Smooth muscle cell (in vitro differentiated cells): ENCODE measurements at regions not wholly inside any gene's neighbourhood (a gene's known extent, or its start where the extent isn't known, plus 50 kb on each side); places are given as distances from the start of the nearest gene placed in this dataset.

Experiments used
- DNase-seq: peaks from one replicate; lab custom pipeline; 2025; ENCODE audit not compliant: unreplicated experiment; lab: John Stamatoyannopoulos, UW
- H2AFZ ChIP-seq: fragments of 200-600 bp; sonication (generic); 2 replicates; pipeline ENCODE4 v1.6.0; 2016; ENCODE audit warnings: antibody characterized with exemption, low read depth, mild to moderate bottlenecking
- H3F3A ChIP-seq: fragments of 200-600 bp; sonication (generic); 2 replicates; pipeline ENCODE4 v1.6.0; 2017; ENCODE audit warnings: antibody characterized with exemption, low read depth
- H3K27ac ChIP-seq: fragments of 200-600 bp; sonication (generic); 2 replicates; pipeline ENCODE4 v1.5.1; 2016; ENCODE audit warnings: low read depth, mild to moderate bottlenecking
- H3K27me3 ChIP-seq: fragments of 200-600 bp; sonication (generic); 2 replicates; pipeline ENCODE4 v1.6.1; 2016; ENCODE audit warnings: low read depth, mild to moderate bottlenecking
- H3K36me3 ChIP-seq: fragments of 200-600 bp; sonication (generic); 2 replicates; pipeline ENCODE4 v1.5.1; 2016; ENCODE audit warnings: low read depth
- H3K4me1 ChIP-seq: fragments of 200-600 bp; sonication (generic); 2 replicates; pipeline ENCODE4 v1.5.1; 2016; ENCODE audit warnings: low read depth
- H3K4me2 ChIP-seq: fragments of 200-600 bp; sonication (generic); 2 replicates; pipeline ENCODE4 v1.6.0; 2016; ENCODE audit warnings: mild to moderate bottlenecking
- H3K4me3 ChIP-seq: fragments of 200-600 bp; sonication (generic); 2 replicates; pipeline ENCODE4 v1.5.1; 2016; ENCODE audit warnings: mild to moderate bottlenecking
- H3K79me2 ChIP-seq: fragments of 200-600 bp; sonication (generic); 2 replicates; pipeline ENCODE4 v1.6.0; 2016; ENCODE audit warnings: low read depth, mild to moderate bottlenecking
- H3K9ac ChIP-seq: fragments of 200-600 bp; sonication (generic); 2 replicates; pipeline ENCODE4 v1.6.0; 2016; ENCODE audit warnings: low read depth
- H3K9me3 ChIP-seq: fragments of 200-600 bp; sonication (generic); replicated peaks from 2 replicates; pipeline ENCODE4 v1.5.1; 2016; ENCODE audit warnings: low read depth
- H4K20me1 ChIP-seq: fragments of 200-600 bp; sonication (generic); 2 replicates; pipeline ENCODE4 v1.6.0; 2016; ENCODE audit warnings: low read depth
- CTCF ChIP-seq: fragments of 200-600 bp; sonication (generic); IDR thresholded peaks from 2 replicates; pipeline ENCODE4 v1.5.1; 2017; ENCODE audit warnings: borderline replicate concordance, mild to moderate bottlenecking, antibody characterized with exemption; ENCODE audit not compliant: insufficient read depth, poor library complexity, severe bottlenecking
- WGBS: methylation state at CpG from one replicate; pipeline ENCODE4 v1.1.7; 2016; ENCODE audit warnings: low lambda C conversion rate; 5-methylcytosine and 5-hydroxymethylcytosine counted together

GRCh38 chr11:16632295-16633200 is 105.9 kb upstream of the C11orf58 start:
- peak; percentile 27 for TF ChIP-seq CTCF
- WGBS: 82% methylated on average over 9 of the region's 9 CpGs
- Histone ChIP-seq H3K27ac (no peak overlapping the region), H3K4me3 (no peak overlapping the region), H4K20me1 (no peaks in the 10 kb centered on the region), H3K27me3 (no peaks in the 10 kb centered on the region), H3K9ac (no peak overlapping the region), H3K4me1 (no peaks in the 10 kb centered on the region), H3F3A (no peaks in the 10 kb centered on the region), H3K36me3 (no peaks in the 10 kb centered on the region), H3K4me2 (no peak overlapping the region), H3K9me3 (no peaks in the 10 kb centered on the region), H3K79me2 (no peaks in the 10 kb centered on the region), H2AFZ (no peak overlapping the region)
- DNase-seq: no peak

GRCh38 chr11:16630651-16631050 is 107.8 kb upstream of the C11orf58 start:
- no peaks in the 10 kb centered on the region for H3K27me3 ChIP-seq
- no peak overlapping the region for H3K27ac ChIP-seq
- H3F3A ChIP-seq: no peaks in the 10 kb centered on the region
- no peaks in the 10 kb centered on the region for H3K36me3 ChIP-seq
- DNase-seq: no peak
- H3K9ac ChIP-seq: no peak overlapping the region
- TF ChIP-seq CTCF: no peak
- H3K4me1 ChIP-seq: no peaks in the 10 kb centered on the region
- no peaks in the 10 kb centered on the region for H3K9me3 ChIP-seq
- no peak overlapping the region for H2AFZ ChIP-seq
- H3K4me3 ChIP-seq: no peak overlapping the region
- no peaks in the 10 kb centered on the region for H3K79me2 ChIP-seq
- H4K20me1 ChIP-seq: no peaks in the 10 kb centered on the region
- H3K4me2 ChIP-seq: no peak overlapping the region

GRCh38 chr11:16618431-16618830 is 120.0 kb upstream of the C11orf58 start:
- Histone ChIP-seq H3K27ac (no peak overlapping the region), H3K4me1 (peaks cover 4% of the 10 kb centered on the region), H3K9me3 (no peaks in the 10 kb centered on the region), H4K20me1 (no peaks in the 10 kb centered on the region), H3F3A (no peaks in the 10 kb centered on the region), H3K4me3 (peak overlapping the region; percentile 39), H2AFZ (peak overlapping the region; percentile 76), H3K4me2 (peak overlapping the region; percentile 85), H3K79me2 (peaks cover 12% of the 10 kb centered on the region), H3K36me3 (no peaks in the 10 kb centered on the region), H3K27me3 (no peaks in the 10 kb centered on the region), H3K9ac (peak overlapping the region; percentile 24)
- 26% methylated on average over 5 of the region's 5 CpGs for WGBS
- DNase-seq: no peak
- TF ChIP-seq CTCF: no peak

GRCh38 chr11:16615480-16615879 is 123.0 kb upstream of the C11orf58 start:
- H3K4me1 ChIP-seq: peaks cover 19% of the 10 kb centered on the region
- H3K9me3 ChIP-seq: no peaks in the 10 kb centered on the region
- H3K36me3 ChIP-seq: no peaks in the 10 kb centered on the region
- WGBS: 57% methylated on average over 2 of the region's 2 CpGs
- no peak for TF ChIP-seq CTCF
- no peaks in the 10 kb centered on the region for H4K20me1 ChIP-seq
- no peaks in the 10 kb centered on the region for H3F3A ChIP-seq
- H3K27me3 ChIP-seq: peaks cover 8% of the 10 kb centered on the region
- H2AFZ ChIP-seq: no peak overlapping the region
- H3K9ac ChIP-seq: no peak overlapping the region
- H3K4me2 ChIP-seq: peak overlapping the region; percentile 94
- DNase-seq: no peak
- H3K4me3 ChIP-seq: no peak overlapping the region
- H3K79me2 ChIP-seq: peaks cover 20% of the 10 kb centered on the region
- H3K27ac ChIP-seq: peak overlapping the region; percentile 49
